ENCODE measurements at regions not wholly inside any gene's neighbourhood (a gene's known extent, or its start where the extent isn't known, plus 50 kb on each side); places are given as distances from the start of the nearest gene placed in this dataset.

GRCh38 chr15:38685686-38686339 lies 121.2 kb upstream of the RASGRP1 start:
- Histone ChIP-seq H3K18ac (ENCODE audit: extremely low read depth, low read length) (no peak overlapping the region), H3K23ac (ENCODE audit: insufficient read length) (no peak overlapping the region), H4K5ac (ENCODE audit: insufficient read length, low read depth, low read length) (no peak overlapping the region)

More at GRCh38 chr15:38685686-38686339, 121.2 kb upstream of the RASGRP1 start:
- Histone ChIP-seq H3K23me2 (ENCODE audit: low read depth, low read length) (no peaks in the 10 kb centered on the region), H2BK15ac (ENCODE audit: low read length) (no peak overlapping the region), H4K8ac (ENCODE audit: extremely low read depth, insufficient read depth, low read length) (no peak overlapping the region), H2AK5ac (ENCODE audit: low read depth, low read length) (no peak overlapping the region), H3K4me2 (ENCODE audit: insufficient read depth in 1 of 2, low read depth in 2 of 2, low read length in 2 of 2) (no peak overlapping the region), H4K20me1 (replicated peaks in 1 of 2; ENCODE audit: control insufficient read depth in 1 of 2, insufficient read depth in 2 of 2, low read length in 2 of 2) (no peaks in the 10 kb centered on the region), H3K27me3 (replicated peaks in 1 of 4; ENCODE audit: control insufficient read depth in 3 of 4, extremely low read depth in 1 of 4, insufficient read depth in 3 of 4, low read length in 3 of 4) (no peaks in the 10 kb centered on the region), H2BK12ac (ENCODE audit: low read depth, low read length) (no peak overlapping the region), H2BK120ac (replicated peaks; ENCODE audit: low read depth, low read length) (no peak overlapping the region), H2BK20ac (ENCODE audit: low read length) (no peak overlapping the region), H2BK5ac (ENCODE audit: low read depth, low read length) (no peak overlapping the region), H3K9ac (replicated peaks in 1 of 4; ENCODE audit: extremely low read depth in 1 of 4, low read depth in 3 of 4, low read length in 3 of 4) (no peak overlapping the region), H3K79me1 (ENCODE audit: low read depth, low read length) (no peaks in the 10 kb centered on the region), H3K4me1 (replicated peaks in 1 of 4; ENCODE audit: control insufficient read depth in 3 of 4, insufficient read depth in 4 of 4, low read length in 3 of 4) (peaks cover 0 to 4% (median 0%) of the 10 kb centered on the region in 4 experiments; a peak in 1 of 7 replicates), H2AFZ (ENCODE audit: low read length) (no peak overlapping the region), H3K14ac (ENCODE audit: insufficient read length) (no peak overlapping the region), H3K4ac (replicated peaks; ENCODE audit: insufficient read length, low read depth, low read length) (no peak overlapping the region), H4K91ac (replicated peaks; ENCODE audit: insufficient read length, low read length) (no peak overlapping the region), H3K79me2 (ENCODE audit: control insufficient read depth in 1 of 2, insufficient read depth in 2 of 2, low read length in 2 of 2) (no peaks in the 10 kb centered on the region), H3K4me3 (ENCODE audit: extremely low read depth in 1 of 4, insufficient read depth in 2 of 4, low read depth in 3 of 4, low read length in 4 of 4) (no peak overlapping the region), H3K27ac (ENCODE audit: low read depth, low read length) (no peak overlapping the region), H3K36me3 (ENCODE audit: control insufficient read depth in 2 of 4, insufficient read depth in 4 of 4, low read length in 3 of 4) (no peaks in the 10 kb centered on the region), H3K56ac (replicated peaks; ENCODE audit: insufficient read length, low read depth, low read length) (no peak overlapping the region), H3K9me3 (ENCODE audit: insufficient read depth in 2 of 2, low read depth in 1 of 2, low read length in 1 of 2) (no peaks in the 10 kb centered on the region)
- ChIA-PET CTCF (ENCODE audit: partially characterized antibody) (interaction anchor here (0.6 to 7.4 kb wide), 10 partner anchors 12 to 683 kb away, joined by 3 to 72 read pairs (median 13); partner anchors contain the start of gene RASGRP1), POLR2A (ENCODE audit: partially characterized antibody) (no interaction called here)
- TF ChIP-seq MAFK (IDR thresholded peaks at IDR 0.05; ENCODE audit: low read depth, low read length): 0 out of 2 replicates have a peak, but pooled peaks have one; percentile 14
- TF ChIP-seq BACH1 (IDR thresholded peaks at IDR 0.05; ENCODE audit: low read length): no peak
- DNase-seq (ENCODE audit: low read depth in 1 of 2, low spot score in 2 of 2) (no peak), FAIRE-seq (no peak)
- WGBS, 2 experiments (ENCODE audit: extremely low coverage in 1 of 2, insufficient coverage in 1 of 2, insufficient read length in 1 of 2, insufficient replicate concordance in 2 of 2, low coverage in 1 of 2, low lambda C conversion rate in 2 of 2, missing lambda C conversion rate in 1 of 2): 95% methylated on average over 4 of the region's 4 CpGs; no CpG with 5 or more reads in 1 of the 2 experiments
